Hepatocyte (in vitro differentiated cells): ENCODE measurements at regions not wholly inside any gene's neighbourhood (a gene's known extent, or its start where the extent isn't known, plus 50 kb on each side); places are given as distances from the start of the nearest gene placed in this dataset.

ENCODE experiments used
- DNase-seq: peaks from one replicate; pipeline ENCODE4 v3.0.0-alpha.2; 2016; ENCODE audit warnings: low spot score
- H2AFZ ChIP-seq: fragments of 200-600 bp; sonication (generic); 2 replicates; pipeline ENCODE4 v1.6.0; 2016; ENCODE audit warnings: antibody characterized with exemption, mild to moderate bottlenecking
- H3K27ac ChIP-seq: fragments of 200-600 bp; sonication (generic); 2 replicates; pipeline ENCODE4 v1.5.1; 2016; ENCODE audit warnings: mild to moderate bottlenecking
- H3K27me3 ChIP-seq: fragments of 200-600 bp; sonication (generic); 2 replicates; pipeline ENCODE4 v1.6.1; 2016
- H3K36me3 ChIP-seq: fragments of 200-600 bp; sonication (generic); replicated peaks from 2 replicates; pipeline ENCODE4 v1.5.1; 2016; ENCODE audit warnings: low read depth; ENCODE audit not compliant: insufficient read depth
- H3K4me1 ChIP-seq: fragments of 200-600 bp; sonication (generic); 2 replicates; pipeline ENCODE4 v1.5.1; 2016; ENCODE audit warnings: mild to moderate bottlenecking, moderate library complexity; ENCODE audit not compliant: insufficient read depth
- H3K4me2 ChIP-seq: fragments of 200-600 bp; sonication (generic); 2 replicates; pipeline ENCODE4 v1.6.0; 2016
- H3K4me3 ChIP-seq: fragments of 200-600 bp; sonication (generic); 2 replicates; pipeline ENCODE4 v1.5.1; 2016; ENCODE audit warnings: mild to moderate bottlenecking
- H3K79me2 ChIP-seq: fragments of 200-600 bp; sonication (generic); 2 replicates; pipeline ENCODE4 v1.6.0; 2017; ENCODE audit warnings: mild to moderate bottlenecking
- H3K9me2 ChIP-seq: fragments of 200-600 bp; sonication (generic); replicated peaks from 2 replicates; pipeline ENCODE4 v1.6.0; 2017; ENCODE audit warnings: mild to moderate bottlenecking; ENCODE audit not compliant: insufficient read depth
- H3K9me3 ChIP-seq: fragments of 200-600 bp; sonication (generic); 2 replicates; pipeline ENCODE4 v1.5.1; 2016; ENCODE audit warnings: low read depth, mild to moderate bottlenecking
- H4K20me1 ChIP-seq: fragments of 200-600 bp; sonication (generic); 2 replicates; pipeline ENCODE4 v1.6.0; 2016; ENCODE audit warnings: mild to moderate bottlenecking; ENCODE audit not compliant: insufficient read depth, poor library complexity, severe bottlenecking
- CTCF ChIP-seq: fragments of 200-600 bp; sonication (generic); IDR thresholded peaks from 2 replicates; pipeline ENCODE4 v1.5.1; 2016; ENCODE audit warnings: antibody characterized with exemption, mild to moderate bottlenecking; ENCODE audit not compliant: poor library complexity
- EZH2 ChIP-seq: fragments of 200-600 bp; sonication (generic); IDR thresholded peaks from 2 replicates; pipeline ENCODE4 v1.6.1; 2016; ENCODE audit warnings: antibody characterized with exemption, mild to moderate bottlenecking, borderline replicate concordance
- EZH2phosphoT487 ChIP-seq: fragments of 200-600 bp; sonication (generic); IDR thresholded peaks from one replicate; pipeline ENCODE4 v1.6.1; 2018; ENCODE audit warnings: antibody characterized with exemption, mild to moderate bottlenecking, low read depth, moderate library complexity; ENCODE audit not compliant: unreplicated experiment, severe bottlenecking
- WGBS: methylation state at CpG from one replicate; pipeline ENCODE4 v1.1.6; 2016; ENCODE audit warnings: low lambda C conversion rate; ENCODE audit errors: missing lambda C conversion rate; 5-methylcytosine and 5-hydroxymethylcytosine counted together

GRCh38 chr4:137307806-137308205, 224.5 kb downstream of the PCDH18 start:
- H2AFZ ChIP-seq = no peak overlapping the region
- H3K9me2 ChIP-seq = no peaks in the 10 kb centered on the region
- H3K79me2 ChIP-seq = no peaks in the 10 kb centered on the region
- no peaks in the 10 kb centered on the region for H4K20me1 ChIP-seq
- H3K27me3 ChIP-seq = no peaks in the 10 kb centered on the region
- H3K4me3 ChIP-seq = no peak overlapping the region
- DNase-seq = no peak
- H3K27ac ChIP-seq = no peak overlapping the region
- no peaks in the 10 kb centered on the region for H3K4me1 ChIP-seq
- TF ChIP-seq EZH2phosphoT487 (no peak), EZH2 (no peak), CTCF (no peak)
- H3K9me3 ChIP-seq = no peaks in the 10 kb centered on the region
- no peaks in the 10 kb centered on the region for H3K36me3 ChIP-seq
- H3K4me2 ChIP-seq = no peak overlapping the region

GRCh38 chr4:137300776-137301175, 231.5 kb downstream of the PCDH18 start:
- Histone ChIP-seq H3K36me3 (no peaks in the 10 kb centered on the region), H2AFZ (no peak overlapping the region), H3K9me3 (no peaks in the 10 kb centered on the region), H3K27me3 (no peaks in the 10 kb centered on the region), H3K9me2 (no peaks in the 10 kb centered on the region), H3K79me2 (no peaks in the 10 kb centered on the region), H3K4me2 (no peak overlapping the region), H4K20me1 (no peaks in the 10 kb centered on the region), H3K4me1 (no peaks in the 10 kb centered on the region), H3K27ac (no peak overlapping the region), H3K4me3 (no peak overlapping the region)
- TF ChIP-seq EZH2 = no peak
- TF ChIP-seq CTCF = no peak
- no peak for TF ChIP-seq EZH2phosphoT487
- DNase-seq = no peak

GRCh38 chr4:137299281-137299680, 233.0 kb downstream of the PCDH18 start:
- Histone ChIP-seq H3K4me1 (no peaks in the 10 kb centered on the region), H3K27ac (no peak overlapping the region), H3K9me3 (no peaks in the 10 kb centered on the region), H3K4me2 (no peak overlapping the region), H3K4me3 (no peak overlapping the region), H2AFZ (no peak overlapping the region), H3K9me2 (no peaks in the 10 kb centered on the region), H3K27me3 (no peaks in the 10 kb centered on the region), H4K20me1 (no peaks in the 10 kb centered on the region), H3K36me3 (no peaks in the 10 kb centered on the region), H3K79me2 (no peaks in the 10 kb centered on the region)
- TF ChIP-seq CTCF (no peak), EZH2 (no peak)
- WGBS = 84% methylated on average over 1 of the region's 1 CpG
- DNase-seq = no peak

GRCh38 chr4:137293281-137293680, 239.0 kb downstream of the PCDH18 start:
- Histone ChIP-seq H3K27me3 (no peaks in the 10 kb centered on the region), H4K20me1 (no peaks in the 10 kb centered on the region), H3K4me1 (no peaks in the 10 kb centered on the region), H3K9me3 (no peaks in the 10 kb centered on the region), H3K4me2 (no peak overlapping the region), H3K9me2 (no peaks in the 10 kb centered on the region), H3K27ac (no peak overlapping the region), H3K36me3 (no peaks in the 10 kb centered on the region), H2AFZ (no peak overlapping the region), H3K4me3 (no peak overlapping the region), H3K79me2 (no peaks in the 10 kb centered on the region)
- WGBS = 97% methylated on average over 1 of the region's 1 CpG
- DNase-seq = no peak
- TF ChIP-seq EZH2phosphoT487 = no peak
- no peak for TF ChIP-seq CTCF
- no peak for TF ChIP-seq EZH2
